ENCODE measurements at regions not wholly inside any gene's neighbourhood (a gene's known extent, or its start where the extent isn't known, plus 50 kb on each side); places are given as distances from the start of the nearest gene placed in this dataset.

DNA sequence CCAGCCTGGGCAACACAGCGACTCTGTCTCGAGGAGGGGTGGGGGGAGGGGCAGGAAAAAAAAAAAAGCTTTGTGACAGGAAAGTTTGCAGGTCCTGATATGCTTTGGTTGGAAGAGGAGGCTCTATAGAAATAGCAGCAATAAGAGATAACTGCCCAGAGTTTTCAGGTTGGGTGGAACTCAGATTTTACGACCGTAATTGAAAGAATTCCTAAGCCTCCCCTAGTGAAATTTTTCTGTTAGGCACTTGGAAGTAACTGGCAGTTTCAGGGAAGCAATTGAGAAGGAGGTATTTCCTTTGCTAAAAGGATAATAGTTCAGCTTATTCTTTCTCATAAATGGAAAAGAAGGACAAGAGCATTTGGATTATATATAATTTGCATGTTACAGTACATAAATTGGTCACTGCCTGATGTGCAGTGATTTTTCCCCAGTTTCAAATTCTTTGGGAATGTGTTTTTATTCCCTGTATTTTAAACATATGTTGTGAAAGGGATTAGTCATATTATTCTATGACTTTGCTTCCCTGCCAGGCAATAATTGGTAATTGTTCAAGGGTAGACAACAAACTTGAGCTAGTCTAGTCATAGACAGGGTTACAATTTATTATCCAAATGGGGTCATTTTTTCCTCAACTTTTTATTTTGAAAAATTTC lies 452.8 kb downstream of the AEBP2 start:
- TF ChIP-seq FOXP2 (optimal IDR thresholded peaks at IDR 0.05; ENCODE audit: control extremely low read depth, extremely low read length, insufficient read depth) (no peak), POLR2AphosphoS5 (IDR thresholded peaks at IDR 0.05; ENCODE audit: borderline replicate concordance, low read depth, low read length) (no peak), EZH2 (IDR thresholded peaks at IDR 0.05) (no peak)
- Histone ChIP-seq H3K9ac (ENCODE audit: insufficient read length) (no peak overlapping the region), H3K9me3 (ENCODE audit: low read depth, low read length) (no peaks in the 10 kb centered on the region), H3K4me3 (no peak overlapping the region), H3K36me3 (ENCODE audit: insufficient read depth, low read length) (no peaks in the 10 kb centered on the region), H3K27ac (no peak overlapping the region)
- no peak for DNase-seq (ENCODE audit: low read depth, low spot score)

DNA sequence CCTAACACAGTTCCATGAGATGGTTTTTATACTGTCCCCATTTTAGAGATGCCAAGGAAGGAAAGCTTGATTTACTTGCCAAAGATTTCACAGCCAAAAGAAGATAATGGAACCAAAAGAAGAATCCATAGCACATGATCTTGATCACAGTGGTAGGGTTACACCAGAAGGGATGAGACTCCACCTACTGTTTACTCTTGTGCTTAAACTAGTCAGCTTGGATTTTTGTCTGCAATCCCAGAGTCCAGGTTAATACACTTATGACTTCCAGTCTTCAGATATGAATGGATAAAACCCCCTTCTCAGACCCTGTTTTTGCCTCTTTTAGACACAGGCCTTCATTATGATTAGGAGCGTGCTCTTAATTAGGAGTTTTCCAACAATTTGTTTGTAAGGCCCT lies 454.2 kb downstream of the AEBP2 start:
- DNase-seq (ENCODE audit: low read depth, low spot score), result no peak
- H3K9ac ChIP-seq (ENCODE audit: insufficient read length), result no peak overlapping the region
- no peaks in the 10 kb centered on the region for H3K9me3 ChIP-seq (ENCODE audit: low read depth, low read length)
- H3K36me3 ChIP-seq (ENCODE audit: insufficient read depth, low read length), result no peaks in the 10 kb centered on the region
- no peak overlapping the region for H3K27ac ChIP-seq
- TF ChIP-seq POLR2AphosphoS5 (IDR thresholded peaks at IDR 0.05; ENCODE audit: borderline replicate concordance, low read depth, low read length) (no peak), FOXP2 (optimal IDR thresholded peaks at IDR 0.05; ENCODE audit: control extremely low read depth, extremely low read length, insufficient read depth) (no peak), EZH2 (IDR thresholded peaks at IDR 0.05) (no peak)
- no peak overlapping the region for H3K4me3 ChIP-seq

DNA sequence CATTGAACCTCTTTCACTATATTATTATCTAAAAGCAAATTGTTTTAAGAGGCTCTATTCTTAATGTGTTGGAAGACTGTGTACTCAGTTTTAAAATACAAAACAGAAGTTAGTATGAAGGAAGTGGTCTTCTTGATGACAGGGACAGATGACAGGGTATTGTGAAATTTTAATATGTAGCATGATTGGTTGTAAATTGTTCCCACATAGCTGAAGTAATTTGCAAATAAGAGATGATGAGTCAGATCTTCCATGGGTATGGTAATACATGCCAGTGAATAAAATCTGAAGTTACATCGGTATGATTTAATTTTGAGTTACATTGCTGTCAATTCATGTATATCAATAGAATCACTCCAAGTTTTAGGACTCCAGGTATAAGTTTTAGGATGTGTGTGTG lies 454.8 kb downstream of the AEBP2 start:
- TF ChIP-seq POLR2AphosphoS5 (IDR thresholded peaks at IDR 0.05; ENCODE audit: borderline replicate concordance, low read depth, low read length) (no peak), EZH2 (IDR thresholded peaks at IDR 0.05) (no peak), FOXP2 (optimal IDR thresholded peaks at IDR 0.05; ENCODE audit: control extremely low read depth, extremely low read length, insufficient read depth) (no peak)
- no peak overlapping the region for H3K9ac ChIP-seq (ENCODE audit: insufficient read length)
- 0 out of 2 replicates have a peak, but pooled peaks cover under 1% of the 10 kb centered on the region for H3K9me3 ChIP-seq (ENCODE audit: low read depth, low read length)
- no peak overlapping the region for H3K4me3 ChIP-seq
- H3K36me3 ChIP-seq (ENCODE audit: insufficient read depth, low read length), result no peaks in the 10 kb centered on the region
- DNase-seq (ENCODE audit: low read depth, low spot score), result no peak
- no peak overlapping the region for H3K27ac ChIP-seq

DNA sequence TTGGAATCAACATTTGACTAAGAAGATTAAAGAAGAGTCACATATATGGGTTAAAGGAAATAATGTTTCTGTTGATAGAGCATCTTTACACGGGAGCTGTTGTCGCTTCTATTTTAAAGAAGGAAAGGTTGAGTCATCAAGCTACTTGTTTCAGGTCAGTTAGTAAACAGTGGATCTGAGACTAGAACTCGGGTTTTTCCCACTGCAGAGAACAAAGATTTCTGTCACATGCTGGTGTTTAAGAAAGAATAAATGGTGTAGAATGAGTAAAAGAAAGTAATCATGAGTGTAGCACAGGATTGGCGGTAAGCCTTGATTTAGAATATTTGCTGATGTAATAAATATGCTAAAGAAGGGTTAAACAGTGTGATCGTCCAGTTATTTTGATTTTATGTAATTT lies 455.5 kb downstream of the AEBP2 start:
- H3K27ac ChIP-seq, result no peak overlapping the region
- DNase-seq (ENCODE audit: low read depth, low spot score), result no peak
- peaks cover 5% of the 10 kb centered on the region; the same call in 1 of the 2 replicates for H3K9me3 ChIP-seq (ENCODE audit: low read depth, low read length)
- H3K9ac ChIP-seq (ENCODE audit: insufficient read length), result no peak overlapping the region
- no peaks in the 10 kb centered on the region for H3K36me3 ChIP-seq (ENCODE audit: insufficient read depth, low read length)
- TF ChIP-seq EZH2 (IDR thresholded peaks at IDR 0.05) (no peak), POLR2AphosphoS5 (IDR thresholded peaks at IDR 0.05; ENCODE audit: borderline replicate concordance, low read depth, low read length) (no peak), FOXP2 (optimal IDR thresholded peaks at IDR 0.05; ENCODE audit: control extremely low read depth, extremely low read length, insufficient read depth) (no peak)
- H3K4me3 ChIP-seq, result no peak overlapping the region

DNA sequence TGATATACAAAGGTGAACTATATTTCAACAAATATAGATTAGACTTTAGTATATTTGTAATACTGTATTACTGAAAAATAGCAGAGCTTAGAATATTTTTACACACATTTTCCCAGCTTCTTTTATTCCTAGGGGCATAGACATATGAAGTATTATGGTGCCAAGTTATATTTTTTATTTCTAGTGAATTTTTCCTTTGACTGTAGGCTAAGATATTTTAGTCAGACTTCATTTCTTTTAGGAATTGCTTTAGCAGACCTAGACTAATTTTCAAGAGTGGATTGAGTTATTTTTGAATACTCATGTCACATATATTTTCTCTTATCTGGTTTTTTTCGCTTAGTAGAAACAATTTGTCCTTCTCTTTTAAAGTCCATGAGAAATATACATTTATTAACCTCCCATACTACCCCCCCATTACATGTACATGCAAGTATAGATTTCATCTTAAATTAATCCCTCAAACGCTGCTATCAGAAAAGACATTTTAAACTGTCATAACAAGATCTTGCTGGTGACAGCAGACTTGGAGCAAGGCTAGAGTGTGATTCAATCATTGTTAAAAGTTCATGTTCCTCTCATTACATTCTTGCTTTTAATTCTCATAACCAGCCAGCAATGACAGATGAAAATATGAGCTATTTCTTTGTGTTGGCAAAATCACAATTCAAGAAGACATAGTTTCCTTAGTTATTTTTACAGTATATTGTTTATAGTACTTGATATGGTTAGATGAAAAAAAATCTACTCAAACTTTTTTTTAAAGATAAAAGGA lies 456.1 kb downstream of the AEBP2 start:
- TF ChIP-seq FOXP2 (optimal IDR thresholded peaks at IDR 0.05; ENCODE audit: control extremely low read depth, extremely low read length, insufficient read depth) (no peak), EZH2 (IDR thresholded peaks at IDR 0.05) (no peak), POLR2AphosphoS5 (IDR thresholded peaks at IDR 0.05; ENCODE audit: borderline replicate concordance, low read depth, low read length) (no peak)
- Histone ChIP-seq H3K4me3 (no peak overlapping the region), H3K9ac (ENCODE audit: insufficient read length) (no peak overlapping the region), H3K27ac (no peak overlapping the region), H3K9me3 (ENCODE audit: low read depth, low read length) (peaks cover 5% of the 10 kb centered on the region; the same call in 1 of the 2 replicates), H3K36me3 (ENCODE audit: insufficient read depth, low read length) (no peaks in the 10 kb centered on the region)
- DNase-seq (ENCODE audit: low read depth, low spot score), result no peak

DNA sequence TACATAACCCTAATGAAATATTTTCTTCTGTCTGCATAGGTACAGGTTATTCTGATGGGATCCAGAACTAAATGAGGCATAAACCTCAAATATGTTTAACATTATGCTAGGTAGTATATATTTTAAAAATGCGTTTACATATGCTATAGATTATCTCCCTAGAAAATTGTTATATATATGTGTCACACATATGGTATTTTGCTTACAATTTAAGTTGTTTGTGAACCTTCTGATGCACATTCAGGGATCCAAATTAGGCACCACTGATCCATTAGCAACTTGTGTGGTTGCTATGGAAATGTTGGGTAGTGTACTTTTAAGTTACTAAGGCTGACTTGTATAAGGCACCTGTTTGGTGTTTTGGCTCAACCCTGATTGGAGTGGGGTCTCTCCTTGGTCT lies 456.7 kb downstream of the AEBP2 start:
- Histone ChIP-seq H3K9me3 (ENCODE audit: low read depth, low read length) (peaks cover 5% of the 10 kb centered on the region; the same call in 1 of the 2 replicates), H3K9ac (ENCODE audit: insufficient read length) (no peak overlapping the region), H3K27ac (no peak overlapping the region), H3K4me3 (no peak overlapping the region), H3K36me3 (ENCODE audit: insufficient read depth, low read length) (no peaks in the 10 kb centered on the region)
- no peak for DNase-seq (ENCODE audit: low read depth, low spot score)
- TF ChIP-seq EZH2 (IDR thresholded peaks at IDR 0.05), result no peak
- no peak for TF ChIP-seq FOXP2 (optimal IDR thresholded peaks at IDR 0.05; ENCODE audit: control extremely low read depth, extremely low read length, insufficient read depth)
- TF ChIP-seq POLR2AphosphoS5 (IDR thresholded peaks at IDR 0.05; ENCODE audit: borderline replicate concordance, low read depth, low read length), result no peak

DNA sequence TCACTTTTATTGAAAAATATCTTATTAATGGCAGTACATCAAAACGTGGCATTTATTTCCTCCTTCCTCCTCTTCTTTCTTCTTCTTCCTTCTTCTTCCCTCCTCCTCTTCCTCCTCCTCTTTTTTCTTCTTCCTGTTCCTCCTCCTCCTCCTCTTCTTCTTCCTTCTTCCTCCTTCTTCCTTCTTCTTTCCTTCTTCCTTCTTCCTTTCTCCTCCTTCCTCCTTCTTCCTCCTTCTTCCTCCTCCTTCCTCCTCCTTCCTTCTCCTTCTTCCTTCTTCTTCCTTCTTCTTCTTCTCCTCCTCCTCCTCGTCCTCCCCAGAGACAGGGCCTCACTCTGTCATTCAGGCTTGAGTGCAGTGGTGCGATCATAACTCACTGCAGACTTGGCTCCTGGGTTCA lies 457.2 kb downstream of the AEBP2 start:
- Histone ChIP-seq H3K36me3 (ENCODE audit: insufficient read depth, low read length) (no peaks in the 10 kb centered on the region), H3K9me3 (ENCODE audit: low read depth, low read length) (peaks cover 5% of the 10 kb centered on the region; the same call in 1 of the 2 replicates), H3K27ac (no peak overlapping the region), H3K4me3 (no peak overlapping the region), H3K9ac (ENCODE audit: insufficient read length) (no peak overlapping the region)
- no peak for TF ChIP-seq POLR2AphosphoS5 (IDR thresholded peaks at IDR 0.05; ENCODE audit: borderline replicate concordance, low read depth, low read length)
- TF ChIP-seq FOXP2 (optimal IDR thresholded peaks at IDR 0.05; ENCODE audit: control extremely low read depth, extremely low read length, insufficient read depth), result no peak
- TF ChIP-seq EZH2 (IDR thresholded peaks at IDR 0.05), result no peak
- no peak for DNase-seq (ENCODE audit: low read depth, low spot score)

DNA sequence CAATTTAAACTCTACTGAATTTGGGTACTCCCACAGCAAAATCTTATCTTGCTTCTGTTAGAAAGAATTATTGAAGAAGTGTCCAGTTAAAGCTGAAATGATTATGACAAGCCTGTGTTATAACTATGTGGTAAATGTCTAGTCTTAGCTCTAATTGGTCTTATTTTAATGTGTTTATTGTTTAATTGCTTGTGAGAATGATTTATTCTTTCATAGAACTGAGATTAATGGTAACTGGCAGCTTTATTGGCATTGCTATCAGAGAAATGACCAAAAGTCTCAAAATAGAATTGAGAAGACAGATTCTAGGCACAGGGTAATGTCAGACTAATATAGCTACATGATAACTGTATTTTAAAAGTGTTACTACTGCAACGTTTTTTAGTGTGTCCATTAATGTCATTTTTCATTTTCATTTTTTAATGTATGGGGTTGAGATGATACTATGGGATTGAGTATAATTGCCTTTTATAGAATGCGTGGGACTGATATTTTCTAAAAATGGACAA lies 458.7 kb downstream of the AEBP2 start:
- H3K36me3 ChIP-seq (ENCODE audit: insufficient read depth, low read length), result no peaks in the 10 kb centered on the region
- H3K9me3 ChIP-seq (ENCODE audit: low read depth, low read length), result peaks cover 5% of the 10 kb centered on the region; the same call in 1 of the 2 replicates
- TF ChIP-seq EZH2 (IDR thresholded peaks at IDR 0.05), result no peak
- no peak for TF ChIP-seq POLR2AphosphoS5 (IDR thresholded peaks at IDR 0.05; ENCODE audit: borderline replicate concordance, low read depth, low read length)
- no peak for TF ChIP-seq FOXP2 (optimal IDR thresholded peaks at IDR 0.05; ENCODE audit: control extremely low read depth, extremely low read length, insufficient read depth)
- no peak for DNase-seq (ENCODE audit: low read depth, low spot score)
- no peak overlapping the region for H3K9ac ChIP-seq (ENCODE audit: insufficient read length)
- no peak overlapping the region for H3K27ac ChIP-seq
- no peak overlapping the region for H3K4me3 ChIP-seq
